NCI-H2081 treated with DMSO at 0.1 percent for 48 hours (cell line): ENCODE measurements at regions not wholly inside any gene's neighbourhood (a gene's known extent, or its start where the extent isn't known, plus 50 kb on each side); places are given as distances from the start of the nearest gene placed in this dataset.

Experiments used
- DNase-seq: peaks from one replicate; lab custom pipeline; 2025; lab: John Stamatoyannopoulos, UW

GRCh38 chr7:34603711-34604444 lies 54.1 kb upstream of the NPSR1 start:
- DNase-seq, result no peak
